ENCODE measurements at regions not wholly inside any gene's neighbourhood (a gene's known extent, or its start where the extent isn't known, plus 50 kb on each side); places are given as distances from the start of the nearest gene placed in this dataset.

GRCh38 chr9:700365-701282 lies 140.9 kb upstream of the DMRT1 start:
- no peak for DNase-seq (ENCODE audit: extremely low spot score)
- ChIA-PET CTCF (no interaction called here), POLR2A (no interaction called here)
- TF ChIP-seq FOXK2 (IDR thresholded peaks at IDR 0.05) = no peak
- no peak for TF ChIP-seq FOXM1 (IDR thresholded peaks at IDR 0.05; ENCODE audit: borderline replicate concordance)
- no peak for TF ChIP-seq ZNF384 (IDR thresholded peaks at IDR 0.05)
- TF ChIP-seq FOXA1 (IDR thresholded peaks at IDR 0.05) = no peak
- no peak for TF ChIP-seq PKNOX1 (IDR thresholded peaks at IDR 0.05)
- TF ChIP-seq CTBP1 (IDR thresholded peaks at IDR 0.05; ENCODE audit: borderline replicate concordance) = no peak
- TF ChIP-seq NFRKB (IDR thresholded peaks at IDR 0.05) = no peak

GRCh38 chr9:703392-703791 lies 138.1 kb upstream of the DMRT1 start:
- DNase-seq (ENCODE audit: extremely low spot score) = no peak
- POLR2A ChIA-PET = no interaction called here
- CTCF ChIA-PET = interaction anchor here (0.5 kb wide), 1 partner anchor 308 kb away, joined by 4 read pairs; no protein-coding TSS in a partner anchor
- no peak for TF ChIP-seq SUZ12 (IDR thresholded peaks at IDR 0.05)
- TF ChIP-seq CTBP1 (IDR thresholded peaks at IDR 0.05; ENCODE audit: borderline replicate concordance) = no peak
- no peak for TF ChIP-seq FOXM1 (IDR thresholded peaks at IDR 0.05; ENCODE audit: borderline replicate concordance)
- TF ChIP-seq SP1 (IDR thresholded peaks at IDR 0.05) = no peak
- TF ChIP-seq PKNOX1 (IDR thresholded peaks at IDR 0.05) = no peak
- no peak for TF ChIP-seq BHLHE40 (IDR thresholded peaks at IDR 0.05; ENCODE audit: borderline replicate concordance)
- no peak for TF ChIP-seq ELF4 (IDR thresholded peaks at IDR 0.05)

- DNase-seq (ENCODE audit: extremely low spot score) = no peak
- ChIA-PET POLR2A (no interaction called here), CTCF (no interaction called here)
- TF ChIP-seq L3MBTL2 (conservative IDR thresholded peaks at IDR 0.05) = no peak
- no peak for TF ChIP-seq ELF4 (IDR thresholded peaks at IDR 0.05)
- TF ChIP-seq FOXM1 (IDR thresholded peaks at IDR 0.05; ENCODE audit: borderline replicate concordance) = no peak
- no peak for TF ChIP-seq FOXK2 (IDR thresholded peaks at IDR 0.05)
- TF ChIP-seq SP1 (IDR thresholded peaks at IDR 0.05) = no peak
- no peak for TF ChIP-seq FOXA1 (IDR thresholded peaks at IDR 0.05)
- no peak for TF ChIP-seq SUZ12 (IDR thresholded peaks at IDR 0.05)
- TF ChIP-seq NFRKB (IDR thresholded peaks at IDR 0.05) = no peak
- no peak for TF ChIP-seq ARNT (IDR thresholded peaks at IDR 0.05)
- no peak for TF ChIP-seq CTBP1 (IDR thresholded peaks at IDR 0.05; ENCODE audit: borderline replicate concordance)
- no peak for TF ChIP-seq BHLHE40 (IDR thresholded peaks at IDR 0.05; ENCODE audit: borderline replicate concordance)
- TF ChIP-seq ZNF384 (IDR thresholded peaks at IDR 0.05) = no peak
- TF ChIP-seq HDGF (IDR thresholded peaks at IDR 0.05; ENCODE audit: borderline replicate concordance) = no peak
- no peak for TF ChIP-seq TARDBP (IDR thresholded peaks at IDR 0.05)
- no peak for TF ChIP-seq PKNOX1 (IDR thresholded peaks at IDR 0.05)
- no peak for TF ChIP-seq LEF1 (IDR thresholded peaks at IDR 0.05; ENCODE audit: borderline replicate concordance)
These were observed 135.4 kb upstream of the DMRT1 start for GRCh38 chr9:706073-706472.

DNA sequence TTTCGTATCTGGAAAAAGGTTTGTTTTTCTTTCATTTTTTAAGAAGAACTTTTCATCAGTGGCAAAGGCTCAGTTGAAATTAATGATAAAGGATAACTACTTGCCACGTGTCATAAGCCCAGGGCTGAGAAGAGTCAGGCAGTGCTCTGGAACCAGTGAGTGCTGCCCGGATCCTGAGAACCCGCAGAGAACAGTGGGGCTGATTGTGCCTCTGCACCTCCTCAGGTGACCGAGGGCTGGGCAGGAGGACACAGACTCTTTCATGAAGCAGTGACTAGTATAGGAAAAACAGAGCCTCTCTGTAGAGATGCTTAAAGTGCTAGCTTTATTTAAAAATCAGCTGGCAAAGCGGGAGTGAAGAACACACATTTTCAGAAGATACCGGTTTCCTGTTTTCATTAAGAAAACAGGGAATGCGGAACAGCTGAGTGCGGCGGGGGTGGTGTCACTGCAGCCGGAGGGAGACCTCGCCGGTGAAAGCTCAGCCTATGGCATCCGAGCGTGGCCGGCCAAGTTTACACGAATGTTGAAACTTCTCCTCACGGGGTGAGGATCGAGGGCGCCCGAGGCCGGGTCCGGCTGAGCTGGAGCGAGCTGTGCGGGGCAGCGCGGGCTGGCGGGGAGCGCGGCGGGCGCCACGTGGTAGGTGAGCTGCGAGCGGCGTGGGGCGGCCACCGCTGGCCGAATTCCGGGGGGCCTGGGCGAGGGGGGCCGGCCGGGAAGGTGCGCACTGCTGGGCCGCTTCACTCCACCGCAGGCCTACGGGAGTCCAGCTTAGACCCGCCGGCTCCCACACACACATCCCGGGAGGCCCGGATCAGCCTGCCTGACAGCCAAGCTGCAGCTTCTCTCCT lies 134.7 kb upstream of the DMRT1 start:
- no peak for TF ChIP-seq FOXA1 (IDR thresholded peaks at IDR 0.05)
- no peak for TF ChIP-seq HDGF (IDR thresholded peaks at IDR 0.05; ENCODE audit: borderline replicate concordance)
- no peak for TF ChIP-seq SUZ12 (IDR thresholded peaks at IDR 0.05)
- no peak for TF ChIP-seq ZNF384 (IDR thresholded peaks at IDR 0.05)
- no peak for TF ChIP-seq LEF1 (IDR thresholded peaks at IDR 0.05; ENCODE audit: borderline replicate concordance)
- TF ChIP-seq CTBP1 (IDR thresholded peaks at IDR 0.05; ENCODE audit: borderline replicate concordance) = no peak
- TF ChIP-seq ELF4 (IDR thresholded peaks at IDR 0.05) = no peak
- no peak for TF ChIP-seq PKNOX1 (IDR thresholded peaks at IDR 0.05)
- TF ChIP-seq FOXM1 (IDR thresholded peaks at IDR 0.05; ENCODE audit: borderline replicate concordance) = no peak
- TF ChIP-seq FOXK2 (IDR thresholded peaks at IDR 0.05) = no peak
- TF ChIP-seq TARDBP (IDR thresholded peaks at IDR 0.05) = no peak
- ChIA-PET CTCF (no interaction called here), POLR2A (no interaction called here)
- no peak for DNase-seq (ENCODE audit: extremely low spot score)

DNA sequence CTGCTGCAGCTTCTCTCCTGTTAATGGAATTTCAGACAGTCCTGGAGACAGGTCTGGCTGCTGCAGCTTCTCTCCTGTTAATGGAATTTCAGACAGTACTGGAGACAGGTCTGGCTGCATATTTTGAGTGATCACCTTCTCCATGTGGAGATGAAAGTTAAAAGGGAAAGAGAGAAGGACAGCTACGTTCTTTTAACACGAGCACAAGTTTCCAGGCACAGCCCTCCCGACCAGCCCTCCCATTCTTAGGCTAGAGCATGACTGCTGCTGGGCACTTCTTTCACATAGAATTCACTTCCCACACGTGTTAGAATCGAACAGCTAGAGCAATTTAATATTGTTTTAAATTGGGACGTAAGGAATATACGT lies 133.3 kb upstream of the DMRT1 start:
- TF ChIP-seq ARNT (IDR thresholded peaks at IDR 0.05) (no peak), PKNOX1 (IDR thresholded peaks at IDR 0.05) (no peak), CTBP1 (IDR thresholded peaks at IDR 0.05; ENCODE audit: borderline replicate concordance) (no peak), NFRKB (IDR thresholded peaks at IDR 0.05) (no peak), LEF1 (IDR thresholded peaks at IDR 0.05; ENCODE audit: borderline replicate concordance) (no peak), HDGF (IDR thresholded peaks at IDR 0.05; ENCODE audit: borderline replicate concordance) (no peak), TARDBP (IDR thresholded peaks at IDR 0.05) (no peak), FOXA1 (IDR thresholded peaks at IDR 0.05) (no peak)
- no peak for DNase-seq (ENCODE audit: extremely low spot score)
- ChIA-PET POLR2A (no interaction called here), CTCF (no interaction called here)

Data from HEK293T (cell line).